ENCODE measurements at regions not wholly inside any gene's neighbourhood (a gene's known extent, or its start where the extent isn't known, plus 50 kb on each side); places are given as distances from the start of the nearest gene placed in this dataset.
A peak's percentile ranks its signal among the peaks of the same experiment; 100 is the strongest.
"Not testable (repeated sequence)": the region's sequence is repeated elsewhere in the genome, so short reads cannot be mapped to it uniquely, and the experiment has no call there.

DNA sequence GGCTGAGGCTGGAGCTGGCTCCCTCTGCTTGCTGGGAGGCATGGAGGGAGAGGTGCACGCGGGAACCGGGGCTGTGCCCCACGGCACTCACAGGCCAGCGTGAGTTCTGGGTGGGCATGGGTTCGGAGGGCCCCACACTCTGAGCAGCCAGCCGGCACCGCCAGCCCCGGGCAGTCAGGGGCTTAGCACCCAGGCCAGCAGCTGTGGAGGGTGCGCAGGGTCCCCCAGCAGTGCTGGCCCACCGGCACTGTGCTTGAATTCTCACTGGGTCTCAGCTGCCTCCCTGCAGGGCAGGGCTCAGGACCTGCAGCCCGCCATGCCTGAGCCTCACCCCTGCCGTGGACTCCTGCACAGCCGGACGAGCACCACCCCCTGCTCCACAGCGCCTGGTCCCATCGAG is 164.9 kb upstream of the PLD5 start:
- no peak overlapping the region for H3K4me3 ChIP-seq
- H3K4me1 ChIP-seq = no peaks in the 10 kb centered on the region
- no peaks in the 10 kb centered on the region for H3K27me3 ChIP-seq
- WGBS, 2 donors = 83 to 100% methylated on average over 2 to 7 of the region's 17 CpGs
- TF ChIP-seq EP300 (IDR thresholded peaks at IDR 0.05) = no peak
- no peak for TF ChIP-seq POLR2A (IDR thresholded peaks at IDR 0.05)
- TF ChIP-seq, protein P1, sequence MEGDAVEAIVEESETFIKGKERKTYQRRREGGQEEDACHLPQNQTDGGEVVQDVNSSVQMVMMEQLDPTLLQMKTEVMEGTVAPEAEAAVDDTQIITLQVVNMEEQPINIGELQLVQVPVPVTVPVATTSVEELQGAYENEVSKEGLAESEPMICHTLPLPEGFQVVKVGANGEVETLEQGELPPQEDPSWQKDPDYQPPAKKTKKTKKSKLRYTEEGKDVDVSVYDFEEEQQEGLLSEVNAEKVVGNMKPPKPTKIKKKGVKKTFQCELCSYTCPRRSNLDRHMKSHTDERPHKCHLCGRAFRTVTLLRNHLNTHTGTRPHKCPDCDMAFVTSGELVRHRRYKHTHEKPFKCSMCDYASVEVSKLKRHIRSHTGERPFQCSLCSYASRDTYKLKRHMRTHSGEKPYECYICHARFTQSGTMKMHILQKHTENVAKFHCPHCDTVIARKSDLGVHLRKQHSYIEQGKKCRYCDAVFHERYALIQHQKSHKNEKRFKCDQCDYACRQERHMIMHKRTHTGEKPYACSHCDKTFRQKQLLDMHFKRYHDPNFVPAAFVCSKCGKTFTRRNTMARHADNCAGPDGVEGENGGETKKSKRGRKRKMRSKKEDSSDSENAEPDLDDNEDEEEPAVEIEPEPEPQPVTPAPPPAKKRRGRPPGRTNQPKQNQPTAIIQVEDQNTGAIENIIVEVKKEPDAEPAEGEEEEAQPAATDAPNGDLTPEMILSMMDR (IDR thresholded peaks at IDR 0.05) = no peak
- TF ChIP-seq POLR2AphosphoS5 (IDR thresholded peaks at IDR 0.05) = no peak
- H3K36me3 ChIP-seq = no peaks in the 10 kb centered on the region
- DNase-seq (peak in 1 of 2 donors; percentile 74), ATAC-seq (ENCODE audit: low FRiP score in 2 of 2) (no peak)
- no peak overlapping the region for H3K27ac ChIP-seq
- H3K9me3 ChIP-seq = no peaks in the 10 kb centered on the region

DNA sequence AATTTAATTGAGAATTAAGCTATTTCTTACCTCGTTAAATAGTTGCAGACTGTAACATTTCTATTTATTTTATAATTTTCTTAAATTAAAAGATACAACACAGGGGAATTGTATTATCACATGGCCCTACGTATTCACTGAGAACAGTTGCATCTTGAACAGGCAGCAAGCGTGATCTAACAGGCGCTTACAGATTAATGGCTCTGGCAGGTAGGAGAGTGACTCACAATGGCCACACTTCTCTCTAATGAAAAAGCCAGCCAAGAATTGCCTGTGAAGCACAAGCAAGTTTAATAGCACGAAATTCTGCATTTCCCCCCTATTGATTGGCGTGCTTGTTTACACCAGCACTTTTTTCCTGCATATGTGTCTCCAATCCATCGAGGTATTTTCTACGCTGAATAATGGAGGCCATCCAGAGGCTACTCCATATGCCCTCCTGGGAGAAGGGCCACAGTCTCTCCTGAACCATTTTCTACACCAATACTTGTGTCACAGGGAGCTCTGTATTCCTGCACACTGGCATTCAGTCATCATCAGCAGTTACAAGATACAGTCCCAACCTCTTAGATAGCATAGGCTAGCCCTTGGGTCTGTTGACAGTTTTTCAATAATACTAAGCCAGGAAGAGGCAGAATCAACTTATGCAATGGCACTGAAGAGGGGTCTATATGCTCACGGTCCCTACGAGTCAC is 150.6 kb upstream of the PLD5 start:
- H3K4me3 ChIP-seq = no peak overlapping the region
- TF ChIP-seq POLR2AphosphoS5 (IDR thresholded peaks at IDR 0.05) (no peak), POLR2A (IDR thresholded peaks at IDR 0.05) (no peak), EP300 (IDR thresholded peaks at IDR 0.05) (no peak)
- no peaks in the 10 kb centered on the region for H3K9me3 ChIP-seq
- H3K36me3 ChIP-seq = no peaks in the 10 kb centered on the region
- no peak overlapping the region for H3K27ac ChIP-seq
- ATAC-seq (ENCODE audit: low FRiP score in 2 of 2) (no peak), DNase-seq (no peak)
- no peaks in the 10 kb centered on the region for H3K27me3 ChIP-seq
- H3K4me1 ChIP-seq = no peaks in the 10 kb centered on the region
- 85 to 87% methylated on average over 10 of the region's 10 CpGs for WGBS, 2 donors

GRCh38 chr1:242673652-242674051 is 149.2 kb upstream of the PLD5 start:
- no peaks in the 10 kb centered on the region for H3K27me3 ChIP-seq
- no peaks in the 10 kb centered on the region for H3K9me3 ChIP-seq
- WGBS, 2 donors = 81 to 87% methylated on average over 2 of the region's 2 CpGs
- no peak overlapping the region for H3K27ac ChIP-seq
- no peaks in the 10 kb centered on the region for H3K4me1 ChIP-seq
- TF ChIP-seq POLR2AphosphoS5 (IDR thresholded peaks at IDR 0.05) (no peak), EP300 (IDR thresholded peaks at IDR 0.05) (no peak), POLR2A (IDR thresholded peaks at IDR 0.05) (no peak)
- TF ChIP-seq, protein P1 (IDR thresholded peaks at IDR 0.05) = no peak
- H3K36me3 ChIP-seq = no peaks in the 10 kb centered on the region
- H3K4me3 ChIP-seq = no peak overlapping the region
- DNase-seq (no peak), ATAC-seq (ENCODE audit: low FRiP score in 2 of 2) (no peak)

DNA sequence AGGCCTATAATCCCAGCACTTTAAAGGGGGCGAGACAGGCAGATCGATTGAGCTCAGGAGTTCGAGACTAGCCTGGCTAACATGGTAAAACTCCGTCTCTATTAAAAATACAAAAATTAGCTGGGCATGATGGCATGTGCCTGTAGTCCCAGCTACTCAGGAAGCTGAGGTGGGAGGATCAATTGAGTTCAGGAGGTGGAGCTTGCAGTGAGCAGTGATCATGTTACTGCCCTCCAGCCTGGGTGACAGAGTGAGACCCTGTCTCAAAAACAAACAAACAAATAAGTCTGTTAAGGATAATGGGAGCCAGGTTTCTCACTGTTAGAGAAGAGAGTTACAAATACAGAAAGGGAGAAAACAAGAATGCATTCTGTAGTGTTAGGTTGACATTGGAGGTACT is 148.7 kb upstream of the PLD5 start:
- H3K36me3 ChIP-seq; DNase-seq; H3K4me3 ChIP-seq; H3K4me1 ChIP-seq; H3K27ac ChIP-seq; H3K9me3 ChIP-seq; ATAC-seq (ENCODE audit: low FRiP score in 2 of 2); H3K27me3 ChIP-seq: not testable (repeated sequence)
- 81 to 86% methylated on average over 4 of the region's 4 CpGs for WGBS, 2 donors

GRCh38 chr1:242670019-242670418 is 145.5 kb upstream of the PLD5 start:
- TF ChIP-seq EP300 (IDR thresholded peaks at IDR 0.05) (no peak), POLR2A (IDR thresholded peaks at IDR 0.05) (no peak), POLR2AphosphoS5 (IDR thresholded peaks at IDR 0.05) (no peak)
- TF ChIP-seq, protein P1 (IDR thresholded peaks at IDR 0.05) = no peak
- DNase-seq = no peak
- 19 to 29% methylated on average over 2 of the region's 2 CpGs for WGBS, 2 donors
- Histone ChIP-seq H3K4me3 (no peak overlapping the region), H3K36me3 (no peaks in the 10 kb centered on the region), H3K9me3 (no peaks in the 10 kb centered on the region), H3K4me1 (no peaks in the 10 kb centered on the region), H3K27ac (no peak overlapping the region), H3K27me3 (no peaks in the 10 kb centered on the region)
- ATAC-seq (ENCODE audit: low FRiP score in 2 of 2) = no peak

GRCh38 chr1:242662886-242663285 is 138.4 kb upstream of the PLD5 start:
- H3K9me3 ChIP-seq = no peaks in the 10 kb centered on the region
- H3K4me1 ChIP-seq = no peaks in the 10 kb centered on the region
- no peak for TF ChIP-seq POLR2AphosphoS5 (IDR thresholded peaks at IDR 0.05)
- TF ChIP-seq EP300 (IDR thresholded peaks at IDR 0.05) = no peak
- TF ChIP-seq, protein P1 (IDR thresholded peaks at IDR 0.05) = no peak
- TF ChIP-seq POLR2A (IDR thresholded peaks at IDR 0.05) = no peak
- no peak overlapping the region for H3K4me3 ChIP-seq
- no peaks in the 10 kb centered on the region for H3K27me3 ChIP-seq
- ATAC-seq (ENCODE audit: low FRiP score in 2 of 2) (no peak), DNase-seq (no peak)
- 87 to 91% methylated on average over 4 of the region's 4 CpGs for WGBS, 2 donors
- H3K36me3 ChIP-seq = no peaks in the 10 kb centered on the region
- no peak overlapping the region for H3K27ac ChIP-seq

- H3K4me3 ChIP-seq; H3K4me1 ChIP-seq; H3K27ac ChIP-seq; H3K36me3 ChIP-seq; H3K9me3 ChIP-seq; ATAC-seq (ENCODE audit: low FRiP score in 2 of 2); H3K27me3 ChIP-seq; DNase-seq: not testable (repeated sequence)
Measured at GRCh38 chr1:242653772-242654171, 129.3 kb upstream of the PLD5 start.

Data from upper lobe of left lung (tissue), 6 donors.